K562 (cell line): ENCODE measurements at regions not wholly inside any gene's neighbourhood (a gene's known extent, or its start where the extent isn't known, plus 50 kb on each side); places are given as distances from the start of the nearest gene placed in this dataset.

Source experiments
- ATAC-seq: fragments of 200-7000 bp; cut with Tn5 transposase; 3 replicates; pipeline ENCODE4 v1.9.1; 2020; ENCODE audit warnings: moderate library complexity
- BruUV-seq: library from RNA; stranded (reverse); fragments of 400-500 nt; replicated peaks from 2 replicates; lab custom pipeline; 2021; lab: Mats Ljungman, UMichigan
- CTCF ChIA-PET: fragments of 300-600 bp; formaldehyde crosslinking; extraction: SDS; loops from one replicate; lab custom pipeline; 2021; ENCODE audit warnings: low intra/inter-chr PET ratio; lab: Yijun Ruan, JAX
- POLR2A ChIA-PET: fragments of 300-600, 350-650 bp; sonication (Branson Sonifier 250); formaldehyde crosslinking; extraction: SDS; loops from one replicate; lab custom pipeline; 2021; ENCODE audit warnings: antibody characterized with exemption, inconsistent platforms; lab: Yijun Ruan, JAX
- DNase-seq, 4 experiments: peaks; one replicate each; pipeline versions ENCODE4 v3.0.0 to v3.0.0-alpha.2; 2011 to 2018; ENCODE audit warnings: low spot score in 3 of 4, mixed read lengths in 3 of 4; ENCODE audit errors: extremely low read depth in 1 of 4
- FAIRE-seq: peaks from 2 replicates; lab custom pipeline; 2011; peaks lifted over from hg19 to GRCh38; lab: Jason Lieb, UNC
- H2AFZ ChIP-seq: 2 replicates; pipeline ENCODE4 v1.6.0; 2011; ENCODE audit warnings: low read depth, low read length, control low read depth, inconsistent platforms
- H3K27ac ChIP-seq: fragments of 200-600 bp; 3 replicates; pipeline ENCODE4 v1.8.0; 2011; ENCODE audit warnings: low read depth, mild to moderate bottlenecking, control low read depth, inconsistent platforms, low read length, moderate library complexity, mixed read lengths; ENCODE audit errors: extremely low read depth
- H3K27me3 ChIP-seq, 2 experiments: fragments of 300-600 bp in 1 of 2; 2 replicates in 1 of 2; 3 replicates in 1 of 2; pipeline versions ENCODE4 v1.6.0 to v1.8.0; 2011; ENCODE audit warnings: inconsistent platforms in 2 of 2, low read length in 2 of 2, mild to moderate bottlenecking in 1 of 2, mixed read lengths in 1 of 2, moderate library complexity in 1 of 2; ENCODE audit not compliant: control insufficient read depth in 2 of 2, insufficient read depth in 2 of 2
- H3K36me3 ChIP-seq: fragments of 300-600 bp; 3 replicates; pipeline ENCODE4 v1.8.0; 2011; ENCODE audit warnings: mild to moderate bottlenecking, low read length, inconsistent platforms; ENCODE audit not compliant: control insufficient read depth, insufficient read depth
- H3K4me1 ChIP-seq, 2 experiments: fragments of 200-600 bp in 1 of 2; replicated peaks in 1 of 2; 2 replicates in 1 of 2; 3 replicates in 1 of 2; pipeline versions ENCODE4 v1.5.1 to v1.8.0; 2011; ENCODE audit warnings: inconsistent platforms in 2 of 2, low read length in 2 of 2, mild to moderate bottlenecking in 1 of 2, mixed read lengths in 1 of 2, moderate library complexity in 1 of 2; ENCODE audit not compliant: control insufficient read depth in 2 of 2, insufficient read depth in 2 of 2
- H3K4me2 ChIP-seq: 2 replicates; pipeline ENCODE4 v1.6.1; 2011; ENCODE audit warnings: low read length, control low read depth, inconsistent platforms, mixed read lengths; ENCODE audit not compliant: insufficient read depth
- H3K4me3 ChIP-seq: fragments of 200-600 bp; sonication (generic), shearing (Covaris generic); 2 replicates; pipeline ENCODE4 v1.5.1; 2016; ENCODE audit warnings: control low read depth, inconsistent platforms
- H3K79me2 ChIP-seq: fragments of 200-600 bp; 3 replicates; pipeline ENCODE4 v1.8.0; 2011; ENCODE audit warnings: low read length, inconsistent platforms; ENCODE audit not compliant: control insufficient read depth, insufficient read depth
- H3K9ac ChIP-seq, 2 experiments: 2 replicates each; pipeline versions ENCODE4 v1.6.0 to v1.6.1; 2011; ENCODE audit warnings: low read depth in 2 of 2, low read length in 2 of 2, control low read depth in 1 of 2, inconsistent platforms in 1 of 2, mild to moderate bottlenecking in 1 of 2, mixed read lengths in 1 of 2; ENCODE audit not compliant: insufficient read depth in 1 of 2
- H3K9me1 ChIP-seq: one replicate; pipeline ENCODE4 v1.6.0; 2011; ENCODE audit warnings: inconsistent platforms, mild to moderate bottlenecking, low read length, moderate library complexity; ENCODE audit not compliant: control insufficient read depth, insufficient read depth
- H3K9me3 ChIP-seq: replicated peaks from 2 replicates; pipeline ENCODE4 v1.5.1; 2011; ENCODE audit warnings: low read depth, low read length, inconsistent platforms; ENCODE audit not compliant: control insufficient read depth, insufficient read depth
- H4K20me1 ChIP-seq: replicated peaks from 2 replicates; pipeline ENCODE4 v1.6.1; 2011; ENCODE audit warnings: low read length, inconsistent platforms, mixed read lengths; ENCODE audit not compliant: control insufficient read depth, insufficient read depth
- BACH1 ChIP-seq: fragments of 200-800 bp; sonication (Bioruptor generic); IDR thresholded peaks from 2 replicates; pipeline ENCODE4 v1.6.1; 2016; ENCODE audit warnings: missing genetic modification characterization, missing compliant biosample characterization
- NR2C1 ChIP-seq, 2 experiments: fragments of 450-650 bp; IDR thresholded peaks; 2 replicates each; pipeline ENCODE4 v1.6.1; 2017; ENCODE audit warnings: mild to moderate bottlenecking in 2 of 2, antibody characterized with exemption in 1 of 2, inconsistent platforms in 1 of 2, missing compliant biosample characterization in 1 of 2, missing genetic modification characterization in 1 of 2
- PRPF4 ChIP-seq: fragments of 200-400 bp; formaldehyde crosslinking; IDR thresholded peaks from one replicate; pipeline ENCODE4 v1.6.1; 2017; ENCODE audit warnings: low read length, low read depth, mild to moderate bottlenecking; ENCODE audit not compliant: insufficient read depth, poor library complexity, severe bottlenecking
- RFX5 ChIP-seq: IDR thresholded peaks from 2 replicates; pipeline ENCODE4 v1.6.1; 2011; ENCODE audit warnings: low read depth, mild to moderate bottlenecking, improper control_type of control experiment, low read length
- SRF ChIP-seq, 2 experiments: fragments of 250-450, 450-650 bp in 1 of 2; sonication (Bioruptor Pico) in 1 of 2; sonication (generic) in 1 of 2; formaldehyde crosslinking; IDR thresholded peaks; 2 replicates each; pipeline versions ENCODE4 v1.5.0 to v1.5.1; 2020 to 2022; ENCODE audit warnings: mild to moderate bottlenecking in 1 of 2, missing genetic modification reagents in 1 of 2
- ZNF143 ChIP-seq: sonication (generic); formaldehyde crosslinking; IDR thresholded peaks from 2 replicates; pipeline ENCODE4 v1.9.0; 2022; ENCODE audit warnings: mild to moderate bottlenecking, missing genetic modification reagents
- WGBS: fragments of 100-300 bp; shearing (Covaris generic); methylation state at CpG from one replicate; pipeline ENCODE4 v1.1.6; 2016; ENCODE audit warnings: low coverage, mixed read lengths; ENCODE audit not compliant: insufficient coverage; ENCODE audit errors: missing lambda C conversion rate; 5-methylcytosine and 5-hydroxymethylcytosine counted together
- in situ Hi-C: fragments of 300-500 bp; cut with MboI; formaldehyde crosslinking; loops from 4 replicates; pipeline ENCODE4 v1.15.0; 2018; ENCODE audit warnings: inconsistent platforms, mixed read lengths
- intact Hi-C: fragments of 100-400 bp; cut with micrococcal nuclease; formaldehyde crosslinking; loops from 2 replicates; pipeline ENCODE4 v1.14.2; 2022

- no peaks in the 10 kb centered on the region for H3K4me1 ChIP-seq
- H3K27me3 ChIP-seq: no peaks in the 10 kb centered on the region
- DNase-seq: no peak
- TF ChIP-seq PRPF4: no peak
- TF ChIP-seq, all 486 proteins: peak for 0
- Histone ChIP-seq H3K79me2 (no peaks in the 10 kb centered on the region), H3K4me2 (no peak overlapping the region), H3K36me3 (no peaks in the 10 kb centered on the region), H3K27ac (no peak overlapping the region), H3K9me3 (no peaks in the 10 kb centered on the region), H3K9ac (no peak overlapping the region), H3K4me3 (no peak overlapping the region), H3K9me1 (no peaks in the 10 kb centered on the region), H4K20me1 (no peaks in the 10 kb centered on the region), H2AFZ (no peak overlapping the region)
- ChIA-PET POLR2A (no interaction called here), CTCF (no interaction called here)
- no TSS peak for BruUV-seq
- ATAC-seq: no peak
- in situ Hi-C loops: no loop called here
- WGBS: 10% methylated on average over 2 of the region's 2 CpGs
- FAIRE-seq: no peak
- intact Hi-C loops: no loop called here
Measured at GRCh38 chr13:86945584-86945983, 725.6 kb upstream of the SLITRK5 start.

GRCh38 chr13:86946734-86947133 is 724.4 kb upstream of the SLITRK5 start:
- no peaks in the 10 kb centered on the region for H3K9me3 ChIP-seq
- ATAC-seq (no peak), FAIRE-seq (no peak), DNase-seq (no peak)
- BruUV-seq: no TSS peak
- TF ChIP-seq BACH1 (tag): peak; percentile 68; the same call in 1 of the 2 replicates
- no peak for TF ChIP-seq ZNF143 (CRISPR knock-in tag)
- TF ChIP-seq RFX5: no peak
- TF ChIP-seq NR2C1 (IDR thresholded peaks at IDR 0.05): no peak
- 0 out of 2 replicates have a peak, but pooled peaks have one; percentile 38 for TF ChIP-seq NR2C1 (tag; IDR thresholded peaks at IDR 0.05)
- TF ChIP-seq SRF (CRISPR knock-in tag; IDR thresholded peaks at IDR 0.05): peak; percentile 89 to 91
- ChIA-PET POLR2A (no interaction called here), CTCF (no interaction called here)
- no peak overlapping the region for H2AFZ ChIP-seq
- H3K4me3 ChIP-seq: no peak overlapping the region
- H3K9ac ChIP-seq: no peak overlapping the region
- no peaks in the 10 kb centered on the region for H4K20me1 ChIP-seq
- in situ Hi-C loops (no loop called here), intact Hi-C loops (no loop called here)
- H3K4me2 ChIP-seq: no peak overlapping the region
- 0% methylated on average over 2 of the region's 2 CpGs for WGBS
- no peaks in the 10 kb centered on the region for H3K27me3 ChIP-seq
- H3K27ac ChIP-seq: no peak overlapping the region
- H3K36me3 ChIP-seq: no peaks in the 10 kb centered on the region
- H3K79me2 ChIP-seq: no peaks in the 10 kb centered on the region
- no peaks in the 10 kb centered on the region for H3K9me1 ChIP-seq
- H3K4me1 ChIP-seq: no peaks in the 10 kb centered on the region
